ENCODE measurements at regions not wholly inside any gene's neighbourhood (a gene's known extent, or its start where the extent isn't known, plus 50 kb on each side); places are given as distances from the start of the nearest gene placed in this dataset.
"Not testable (repeated sequence)": the region's sequence is repeated elsewhere in the genome, so short reads cannot be mapped to it uniquely, and the experiment has no call there.

DNA sequence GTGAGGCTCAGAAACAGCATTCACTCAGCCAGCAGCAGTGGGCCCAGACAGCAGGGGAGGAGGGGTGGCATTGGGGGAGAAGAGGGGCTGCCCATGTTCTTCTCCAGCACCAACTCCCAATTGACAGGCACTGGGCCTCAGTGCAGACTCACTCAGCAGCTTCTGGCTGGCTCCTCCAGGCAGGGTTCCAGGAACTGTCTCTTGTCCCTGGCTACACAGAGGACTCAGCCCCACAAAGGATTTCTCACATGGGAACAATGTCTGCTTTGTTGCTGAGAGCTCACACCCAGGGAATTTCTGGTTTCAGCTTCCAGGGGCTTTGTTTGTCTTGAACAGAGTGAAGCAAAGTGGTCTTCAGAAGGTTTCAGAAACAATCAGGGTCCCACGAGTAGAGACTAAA, 1536.7 kb downstream of the TSPY10 start:
- Histone ChIP-seq H3K4me3 (no peak overlapping the region), H3K36me3 (no peaks in the 10 kb centered on the region), H3K27ac (no peak overlapping the region), H3K4me1 (ENCODE audit: insufficient read depth) (no peaks in the 10 kb centered on the region), H3K9me3 (no peaks in the 10 kb centered on the region), H3K27me3 (no peaks in the 10 kb centered on the region)
- no CpG with 5 or more reads among the region's 1 CpG for WGBS, 3 donors
- no peak for TF ChIP-seq EP300 (IDR thresholded peaks at IDR 0.05)
- no peak for TF ChIP-seq POLR2A (IDR thresholded peaks at IDR 0.05)
- TF ChIP-seq, protein P1, sequence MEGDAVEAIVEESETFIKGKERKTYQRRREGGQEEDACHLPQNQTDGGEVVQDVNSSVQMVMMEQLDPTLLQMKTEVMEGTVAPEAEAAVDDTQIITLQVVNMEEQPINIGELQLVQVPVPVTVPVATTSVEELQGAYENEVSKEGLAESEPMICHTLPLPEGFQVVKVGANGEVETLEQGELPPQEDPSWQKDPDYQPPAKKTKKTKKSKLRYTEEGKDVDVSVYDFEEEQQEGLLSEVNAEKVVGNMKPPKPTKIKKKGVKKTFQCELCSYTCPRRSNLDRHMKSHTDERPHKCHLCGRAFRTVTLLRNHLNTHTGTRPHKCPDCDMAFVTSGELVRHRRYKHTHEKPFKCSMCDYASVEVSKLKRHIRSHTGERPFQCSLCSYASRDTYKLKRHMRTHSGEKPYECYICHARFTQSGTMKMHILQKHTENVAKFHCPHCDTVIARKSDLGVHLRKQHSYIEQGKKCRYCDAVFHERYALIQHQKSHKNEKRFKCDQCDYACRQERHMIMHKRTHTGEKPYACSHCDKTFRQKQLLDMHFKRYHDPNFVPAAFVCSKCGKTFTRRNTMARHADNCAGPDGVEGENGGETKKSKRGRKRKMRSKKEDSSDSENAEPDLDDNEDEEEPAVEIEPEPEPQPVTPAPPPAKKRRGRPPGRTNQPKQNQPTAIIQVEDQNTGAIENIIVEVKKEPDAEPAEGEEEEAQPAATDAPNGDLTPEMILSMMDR (IDR thresholded peaks at IDR 0.05): no peak
- intact Hi-C loops (cut with DNase I): no loop called here
- DNase-seq: no peak

DNA sequence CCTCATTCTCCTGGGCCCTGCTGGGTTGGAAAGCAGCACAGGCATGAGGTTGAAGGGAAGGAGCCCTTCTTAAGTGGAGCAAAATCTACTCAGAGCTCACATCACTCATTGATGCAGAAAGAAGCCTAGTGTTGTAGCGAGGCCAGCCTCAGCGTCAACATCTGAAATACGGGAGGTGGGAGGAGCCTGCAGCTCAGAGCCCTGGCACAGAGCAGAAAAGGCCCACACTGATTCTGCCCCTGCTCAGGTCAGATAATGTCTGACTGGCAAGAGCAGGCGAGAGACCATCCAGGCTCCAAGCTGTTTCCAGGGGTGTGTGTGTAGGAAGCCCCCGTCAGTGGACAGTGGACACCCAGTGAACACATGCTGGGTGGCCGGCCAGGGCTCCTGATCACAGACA, 1541.6 kb downstream of the TSPY10 start:
- no peaks in the 10 kb centered on the region for H3K4me1 ChIP-seq (ENCODE audit: insufficient read depth)
- H3K9me3 ChIP-seq: no peaks in the 10 kb centered on the region
- H3K27ac ChIP-seq: no peak overlapping the region
- WGBS, 3 donors: no CpG with 5 or more reads among the region's 6 CpGs
- intact Hi-C loops (cut with DNase I): no loop called here
- H3K4me3 ChIP-seq: no peak overlapping the region
- no peaks in the 10 kb centered on the region for H3K36me3 ChIP-seq
- no peaks in the 10 kb centered on the region for H3K27me3 ChIP-seq
- DNase-seq: no peak
- TF ChIP-seq, protein P1 (IDR thresholded peaks at IDR 0.05): no peak
- TF ChIP-seq POLR2A (IDR thresholded peaks at IDR 0.05) (no peak), EP300 (IDR thresholded peaks at IDR 0.05) (no peak)

DNA sequence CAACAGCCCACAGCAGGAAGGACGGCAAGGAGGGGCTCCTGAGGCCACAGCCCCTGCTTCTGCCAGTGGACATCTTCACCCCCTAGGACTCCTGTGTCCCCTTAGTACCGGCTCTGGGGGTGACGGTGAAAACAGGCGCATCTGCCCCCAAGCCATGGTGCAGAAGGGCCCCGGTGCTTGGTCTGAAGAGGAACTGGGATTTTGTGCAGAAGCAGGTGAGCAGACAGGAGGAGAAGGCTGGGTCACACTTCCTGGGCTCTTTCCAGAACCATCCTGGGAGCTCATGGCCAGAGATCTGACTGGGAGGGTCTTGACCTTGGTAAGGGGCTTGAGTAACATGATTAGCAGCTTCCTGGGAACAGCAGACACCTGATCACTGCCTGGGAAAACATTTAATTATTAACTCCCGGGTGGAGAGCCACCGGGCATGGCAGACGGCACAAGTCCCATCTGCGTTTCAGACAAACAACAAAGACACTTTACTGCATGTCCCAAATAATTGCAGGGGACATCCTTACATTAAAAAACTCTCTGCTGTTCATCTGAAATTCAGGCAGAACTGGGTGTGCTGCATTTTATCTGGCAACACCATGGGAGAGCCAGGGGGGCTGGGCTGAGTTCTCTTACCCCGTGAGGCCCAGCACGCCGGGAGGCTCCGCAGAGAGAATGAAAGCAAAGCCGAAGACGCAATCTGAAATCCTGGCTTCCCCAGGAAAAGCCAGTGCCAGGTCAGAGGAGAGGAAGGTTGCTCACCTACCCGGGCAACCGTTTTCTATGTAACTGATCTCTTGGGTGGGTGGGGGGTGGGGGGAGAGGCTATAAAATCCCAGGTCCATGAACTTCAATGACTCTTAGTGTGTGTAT, 1542.8 kb downstream of the TSPY10 start:
- no peaks in the 10 kb centered on the region for H3K9me3 ChIP-seq
- intact Hi-C loops (cut with DNase I): no loop called here
- no peak overlapping the region for H3K4me3 ChIP-seq
- TF ChIP-seq EP300 (IDR thresholded peaks at IDR 0.05) (no peak), POLR2A (IDR thresholded peaks at IDR 0.05) (no peak)
- TF ChIP-seq, protein P1 (IDR thresholded peaks at IDR 0.05): no peak
- H3K36me3 ChIP-seq: no peaks in the 10 kb centered on the region
- no peak overlapping the region for H3K27ac ChIP-seq
- no peak for DNase-seq
- H3K4me1 ChIP-seq (ENCODE audit: insufficient read depth): no peaks in the 10 kb centered on the region
- WGBS, 3 donors: no CpG with 5 or more reads among the region's 17 CpGs
- H3K27me3 ChIP-seq: no peaks in the 10 kb centered on the region

DNA sequence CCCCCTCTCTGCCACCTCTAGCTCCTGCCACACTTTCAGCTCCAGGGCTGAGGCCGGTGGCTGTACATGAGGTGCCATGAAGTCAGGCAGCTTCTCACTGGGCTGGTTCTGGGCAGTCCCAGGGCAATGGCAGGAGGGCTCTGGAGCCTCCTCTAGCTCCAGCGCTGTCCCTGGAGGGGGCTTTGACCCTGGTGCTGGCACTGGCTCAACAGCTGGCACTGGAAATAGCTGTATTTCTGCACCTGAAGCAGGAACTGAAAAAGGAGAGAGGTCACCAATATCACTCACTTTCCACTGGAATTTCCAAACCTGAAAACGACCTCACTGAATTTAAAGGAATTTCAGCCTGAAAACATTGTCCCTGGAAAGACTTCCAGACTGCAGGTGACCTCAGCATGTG, 1558.1 kb downstream of the TSPY10 start:
- H3K9me3 ChIP-seq; H3K4me1 ChIP-seq (ENCODE audit: insufficient read depth); H3K36me3 ChIP-seq; H3K27me3 ChIP-seq; DNase-seq; intact Hi-C loops (cut with DNase I); H3K27ac ChIP-seq; H3K4me3 ChIP-seq: not testable (repeated sequence)
- 71% methylated on average over 1 of the region's 3 CpGs; no CpG with 5 or more reads in 2 of the 3 donors for WGBS, 3 donors

DNA sequence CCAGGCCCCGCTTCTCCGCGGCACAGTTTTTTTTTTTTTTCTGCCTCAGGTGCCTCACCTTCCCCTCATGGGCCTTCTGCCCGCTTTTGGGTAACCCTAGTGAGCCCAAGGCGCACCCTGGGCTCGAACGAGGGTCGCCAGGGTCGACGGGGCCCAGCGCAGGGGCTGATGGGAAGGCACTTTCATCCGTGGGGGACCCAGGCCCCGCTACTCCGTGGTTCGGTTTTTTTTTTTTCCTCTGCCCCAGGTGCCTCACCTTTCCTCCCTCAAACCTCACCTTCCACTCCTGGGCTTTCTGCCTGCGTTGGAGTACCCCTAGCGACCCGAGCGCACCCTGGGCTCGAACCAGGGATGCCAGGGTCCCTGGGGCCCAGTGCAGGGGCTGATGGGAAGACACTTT, 1569.8 kb downstream of the TSPY10 start:
- H3K4me3 ChIP-seq; H3K27ac ChIP-seq; H3K36me3 ChIP-seq; H3K9me3 ChIP-seq; H3K4me1 ChIP-seq (ENCODE audit: insufficient read depth); intact Hi-C loops (cut with DNase I); DNase-seq; H3K27me3 ChIP-seq: not testable (repeated sequence)
- WGBS, 3 donors: 47 to 66% (median 50%) methylated on average over 6 to 11 of the region's 20 CpGs

DNA sequence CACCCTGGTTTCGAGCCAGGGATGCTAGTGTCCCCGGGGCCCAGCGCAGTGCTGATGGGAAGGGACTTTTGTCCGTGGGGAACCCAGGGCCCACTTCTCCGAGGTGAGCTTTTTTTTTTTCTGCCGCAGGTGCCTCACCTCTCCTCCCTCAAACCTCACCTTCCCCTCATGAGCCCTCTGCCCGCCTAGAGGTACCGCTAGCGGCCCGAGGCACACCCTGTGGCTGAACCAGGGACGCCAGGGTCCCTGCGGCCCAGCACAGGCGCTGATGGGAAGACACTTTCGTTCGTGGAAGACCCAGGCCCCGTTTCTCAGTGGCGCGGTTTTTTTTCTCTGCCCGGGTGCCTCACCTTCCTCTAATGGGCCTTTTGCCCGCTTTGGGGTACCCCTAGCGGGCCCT, 1570.7 kb downstream of the TSPY10 start:
- WGBS, 3 donors: 57 to 71% (median 68%) methylated on average over 14 to 16 of the region's 21 CpGs

More for the DNA sequence above, 1570.7 kb downstream of the TSPY10 start:
- H3K9me3 ChIP-seq; DNase-seq; H3K4me1 ChIP-seq (ENCODE audit: insufficient read depth); H3K4me3 ChIP-seq; H3K27me3 ChIP-seq; H3K36me3 ChIP-seq; intact Hi-C loops (cut with DNase I); H3K27ac ChIP-seq: not testable (repeated sequence)
